Calu3 (cell line): ENCODE measurements at regions not wholly inside any gene's neighbourhood (a gene's known extent, or its start where the extent isn't known, plus 50 kb on each side); places are given as distances from the start of the nearest gene placed in this dataset.

Source experiments
- BruUV-seq: library from RNA; stranded (reverse); fragments of 400-500 nt; replicated peaks from 2 replicates; lab custom pipeline; 2021; lab: Mats Ljungman, UMichigan
- CTCF ChIA-PET: fragments of 300-600 bp; sonication (Branson Sonifier 250); formaldehyde crosslinking; loops from one replicate; lab custom pipeline; 2022; ENCODE audit warnings: antibody characterized with exemption; lab: Charles Lee
- DNase-seq: peaks from one replicate; pipeline ENCODE4 v3.0.0; 2022
- H3K27ac Mint-ChIP-seq: one replicate; pipeline ENCODE4 v1.8.0; 2022; ENCODE audit warnings: mixed read lengths; ENCODE audit not compliant: unreplicated experiment
- H3K27me3 Mint-ChIP-seq: one replicate; pipeline ENCODE4 v1.8.0; 2022; ENCODE audit warnings: mixed read lengths; ENCODE audit not compliant: unreplicated experiment
- H3K36me3 Mint-ChIP-seq: one replicate; pipeline ENCODE4 v1.8.0; 2022; ENCODE audit warnings: mild to moderate bottlenecking, moderate library complexity, mixed read lengths; ENCODE audit not compliant: insufficient read depth, unreplicated experiment
- H3K4me1 Mint-ChIP-seq: one replicate; pipeline ENCODE4 v1.8.0; 2022; ENCODE audit warnings: mild to moderate bottlenecking, low read depth, mixed read lengths; ENCODE audit not compliant: unreplicated experiment
- H3K4me3 Mint-ChIP-seq: one replicate; pipeline ENCODE4 v1.8.0; 2022; ENCODE audit warnings: mild to moderate bottlenecking, low read depth, moderate library complexity, mixed read lengths; ENCODE audit not compliant: unreplicated experiment
- H3K9me3 Mint-ChIP-seq: one replicate; pipeline ENCODE4 v1.8.0; 2022; ENCODE audit warnings: low read depth, mixed read lengths; ENCODE audit not compliant: unreplicated experiment
- CTCF ChIP-seq: fragments of 200-600 bp; IDR thresholded peaks from one replicate; pipeline ENCODE4 v1.8.0; 2022; ENCODE audit warnings: antibody characterized with exemption; ENCODE audit not compliant: unreplicated experiment
- intact Hi-C: fragments of 100-400 bp; cut with micrococcal nuclease; formaldehyde crosslinking; loops from one replicate; pipeline ENCODE4 v1.10.0; 2022; ENCODE audit not compliant: unreplicated experiment

- H3K27ac Mint-ChIP-seq: no peak overlapping the region
- H3K4me3 Mint-ChIP-seq: no peak overlapping the region
- peaks cover 2% of the 10 kb centered on the region for H3K9me3 Mint-ChIP-seq
- intact Hi-C loops: no loop called here
- no peaks in the 10 kb centered on the region for H3K36me3 Mint-ChIP-seq
- TF ChIP-seq CTCF: no peak
- H3K4me1 Mint-ChIP-seq: peaks cover 7% of the 10 kb centered on the region
- CTCF ChIA-PET: no interaction called here
- BruUV-seq: no TSS peak
- H3K27me3 Mint-ChIP-seq: no peaks in the 10 kb centered on the region
- DNase-seq: no peak
Observed at GRCh38 chr2:22694856-22695255, 690.1 kb upstream of the KLHL29 start.

GRCh38 chr2:22697054-22697788 is 687.8 kb upstream of the KLHL29 start:
- Mint-ChIP-seq H3K27me3 (no peaks in the 10 kb centered on the region), H3K9me3 (no peaks in the 10 kb centered on the region), H3K36me3 (no peaks in the 10 kb centered on the region), H3K4me3 (no peak overlapping the region), H3K4me1 (peaks cover 7% of the 10 kb centered on the region), H3K27ac (no peak overlapping the region)
- CTCF ChIA-PET: no interaction called here
- BruUV-seq: no TSS peak
- intact Hi-C loops: no loop called here
- DNase-seq: no peak
- TF ChIP-seq CTCF: no peak

- Mint-ChIP-seq H3K27ac (no peak overlapping the region), H3K9me3 (no peaks in the 10 kb centered on the region), H3K4me3 (no peak overlapping the region), H3K4me1 (peaks cover 7% of the 10 kb centered on the region), H3K27me3 (no peaks in the 10 kb centered on the region), H3K36me3 (no peaks in the 10 kb centered on the region)
- CTCF ChIA-PET: no interaction called here
- no TSS peak for BruUV-seq
- no peak for TF ChIP-seq CTCF
- intact Hi-C loops: no loop called here
- DNase-seq: no peak
Observed at GRCh38 chr2:22701561-22702160, 683.3 kb upstream of the KLHL29 start.

- H3K36me3 Mint-ChIP-seq: no peaks in the 10 kb centered on the region
- no peaks in the 10 kb centered on the region for H3K4me1 Mint-ChIP-seq
- no peak for TF ChIP-seq CTCF
- intact Hi-C loops: no loop called here
- H3K27me3 Mint-ChIP-seq: no peaks in the 10 kb centered on the region
- CTCF ChIA-PET: no interaction called here
- no TSS peak for BruUV-seq
- DNase-seq: no peak
- H3K9me3 Mint-ChIP-seq: peaks cover 6% of the 10 kb centered on the region
- no peak overlapping the region for H3K27ac Mint-ChIP-seq
- no peak overlapping the region for H3K4me3 Mint-ChIP-seq
Observed at GRCh38 chr2:22703286-22703920, 681.6 kb upstream of the KLHL29 start.
